ENCODE measurements at regions not wholly inside any gene's neighbourhood (a gene's known extent, or its start where the extent isn't known, plus 50 kb on each side); places are given as distances from the start of the nearest gene placed in this dataset.

GRCh38 chr11:116529271-116529670 is 243.5 kb downstream of the BUD13 start:
- no peak overlapping the region for H3K27ac ChIP-seq (ENCODE audit: low read depth)
- Mint-ChIP-seq H3K9me3 (peaks cover 7% of the 10 kb centered on the region; the same call in 2 of the 3 replicates), H3K4me3 (no peak overlapping the region), H3K27me3 (ENCODE audit: insufficient read depth, low read depth, poor library complexity) (peaks cover 3% of the 10 kb centered on the region), H3K27ac (no peak overlapping the region), H3K4me1 (peaks cover 6% of the 10 kb centered on the region), H3K36me3 (ENCODE audit: low read depth) (peaks cover 3% of the 10 kb centered on the region; the same call in 1 of the 3 replicates)
- no peaks in the 10 kb centered on the region for H3K27me3 ChIP-seq (ENCODE audit: insufficient read depth)
- H3K79me2 ChIP-seq (replicated peaks; ENCODE audit: insufficient read depth): no peaks in the 10 kb centered on the region
- TF ChIP-seq REST (IDR thresholded peaks at IDR 0.05; ENCODE audit: unreplicated experiment) (no peak), NANOG (IDR thresholded peaks at IDR 0.05; ENCODE audit: borderline replicate concordance) (no peak), POLR2AphosphoS5 (IDR thresholded peaks at IDR 0.05; ENCODE audit: low read depth) (no peak), CTCF (conservative IDR thresholded peaks at IDR 0.05; ENCODE audit: low read depth in 2 of 2) (no peak), ZNF114 (CRISPR knock-in tag; IDR thresholded peaks at IDR 0.05) (no peak), CREB1 (CRISPR knock-in tag; IDR thresholded peaks at IDR 0.05; ENCODE audit: low read depth) (no peak)
- no peak overlapping the region for H3K4me3 ChIP-seq
- H3K9me2 ChIP-seq (ENCODE audit: insufficient read depth): no peaks in the 10 kb centered on the region
- peaks cover 15% of the 10 kb centered on the region for H3K4me1 ChIP-seq (ENCODE audit: insufficient read depth)
- no peak for DNase-seq (ENCODE audit: low spot score)
- ATAC-seq: no peak
- H2AFZ ChIP-seq: no peak overlapping the region
- no peaks in the 10 kb centered on the region for H3K36me3 ChIP-seq (ENCODE audit: insufficient read depth)
- H4K20me1 ChIP-seq (replicated peaks; ENCODE audit: insufficient read depth): no peaks in the 10 kb centered on the region
- H3K4me2 ChIP-seq: no peak overlapping the region
- no peaks in the 10 kb centered on the region for H3F3A ChIP-seq (replicated peaks; ENCODE audit: low read depth)

- Mint-ChIP-seq H3K36me3 (ENCODE audit: low read depth) (peaks cover 3% of the 10 kb centered on the region; the same call in 1 of the 3 replicates), H3K27me3 (ENCODE audit: insufficient read depth, low read depth, poor library complexity) (peaks cover 3% of the 10 kb centered on the region), H3K4me1 (no peaks in the 10 kb centered on the region), H3K9me3 (peaks cover 7% of the 10 kb centered on the region; the same call in 2 of the 3 replicates), H3K27ac (no peak overlapping the region), H3K4me3 (no peak overlapping the region)
- H3K27ac ChIP-seq (ENCODE audit: low read depth): no peak overlapping the region
- no peak overlapping the region for H3K4me2 ChIP-seq
- no peaks in the 10 kb centered on the region for H3K79me2 ChIP-seq (replicated peaks; ENCODE audit: insufficient read depth)
- H3F3A ChIP-seq (replicated peaks; ENCODE audit: low read depth): no peaks in the 10 kb centered on the region
- no peaks in the 10 kb centered on the region for H3K27me3 ChIP-seq (ENCODE audit: insufficient read depth)
- no peak overlapping the region for H2AFZ ChIP-seq
- TF ChIP-seq POLR2AphosphoS5 (IDR thresholded peaks at IDR 0.05; ENCODE audit: low read depth) (no peak), CTCF (conservative IDR thresholded peaks at IDR 0.05; ENCODE audit: low read depth in 2 of 2) (no peak), STAT1 (IDR thresholded peaks at IDR 0.05; ENCODE audit: unreplicated experiment) (no peak), CREB1 (CRISPR knock-in tag; IDR thresholded peaks at IDR 0.05; ENCODE audit: low read depth) (no peak)
- H3K9me2 ChIP-seq (ENCODE audit: insufficient read depth): no peaks in the 10 kb centered on the region
- no peak overlapping the region for H3K4me3 ChIP-seq
- ATAC-seq (no peak), DNase-seq (ENCODE audit: low spot score) (no peak)
- no peaks in the 10 kb centered on the region for H3K4me1 ChIP-seq (ENCODE audit: insufficient read depth)
- H4K20me1 ChIP-seq (replicated peaks; ENCODE audit: insufficient read depth): no peaks in the 10 kb centered on the region
- no peaks in the 10 kb centered on the region for H3K36me3 ChIP-seq (ENCODE audit: insufficient read depth)
These were observed 245.4 kb downstream of the BUD13 start for GRCh38 chr11:116527180-116527991.
